ENCODE measurements at regions not wholly inside any gene's neighbourhood (a gene's known extent, or its start where the extent isn't known, plus 50 kb on each side); places are given as distances from the start of the nearest gene placed in this dataset.
"Not testable (repeated sequence)": the region's sequence is repeated elsewhere in the genome, so short reads cannot be mapped to it uniquely, and the experiment has no call there.

DNA sequence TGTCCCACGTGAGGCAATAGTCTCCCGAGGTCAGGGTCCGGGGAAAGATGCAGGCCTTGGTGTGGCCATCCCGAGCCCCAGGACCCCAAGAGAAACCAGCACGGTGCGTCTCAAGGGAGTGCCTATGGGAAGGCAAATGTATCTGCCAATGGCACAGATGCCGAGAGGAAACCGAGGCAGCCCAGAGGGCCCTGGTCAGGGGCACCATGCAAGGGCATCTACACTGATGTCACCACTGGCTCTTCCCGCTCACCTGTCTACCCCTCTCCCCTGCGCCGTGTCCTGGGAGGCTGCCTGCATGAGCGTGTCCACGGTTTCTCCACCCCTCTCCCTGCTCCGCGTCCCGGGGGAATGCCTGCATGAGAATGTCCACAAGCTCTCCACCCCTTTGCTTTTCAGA lies 1318.8 kb downstream of the TBC1D22A start:
- DNase-seq (ENCODE audit: low read depth in 2 of 2, low spot score in 1 of 2), result no peak

DNA sequence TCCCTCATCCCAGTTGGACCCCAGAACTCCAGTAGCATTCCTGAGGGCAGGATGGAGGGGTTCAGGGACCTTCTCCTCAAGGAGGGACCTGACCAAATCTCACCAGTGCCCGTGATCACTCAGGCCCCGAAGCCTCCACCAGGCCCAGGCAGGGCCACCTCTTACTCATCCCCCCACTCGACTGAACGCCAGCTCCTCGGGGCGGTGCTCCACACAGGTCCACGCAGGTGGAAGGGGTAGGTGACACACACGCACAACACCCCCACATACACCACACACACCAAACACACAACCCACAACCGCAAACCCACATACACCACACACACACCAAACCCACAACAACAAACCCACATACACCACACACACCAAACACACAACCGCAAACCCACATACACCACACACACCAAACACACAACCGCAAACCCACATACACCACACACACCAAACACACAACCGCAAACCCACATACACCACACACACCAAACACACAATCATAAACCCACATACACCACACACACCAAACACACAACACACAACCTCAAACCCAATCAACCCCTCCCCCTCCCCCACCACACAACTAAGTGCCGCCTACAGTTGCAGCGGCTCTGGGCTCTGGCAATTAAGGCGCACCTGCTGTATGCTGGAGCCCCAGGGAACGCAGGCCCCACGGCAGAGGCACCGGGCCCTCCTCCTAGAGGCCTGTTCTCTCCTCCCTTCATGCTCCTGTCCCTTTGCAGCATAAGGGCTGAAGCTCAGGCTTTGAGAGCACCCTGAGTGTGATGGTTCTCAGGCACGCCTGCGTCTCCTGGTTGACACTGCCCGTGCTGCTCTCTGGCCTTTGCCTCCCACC lies 1318.1 kb downstream of the TBC1D22A start:
- no peak for DNase-seq (ENCODE audit: low read depth in 2 of 2, low spot score in 1 of 2)

DNA sequence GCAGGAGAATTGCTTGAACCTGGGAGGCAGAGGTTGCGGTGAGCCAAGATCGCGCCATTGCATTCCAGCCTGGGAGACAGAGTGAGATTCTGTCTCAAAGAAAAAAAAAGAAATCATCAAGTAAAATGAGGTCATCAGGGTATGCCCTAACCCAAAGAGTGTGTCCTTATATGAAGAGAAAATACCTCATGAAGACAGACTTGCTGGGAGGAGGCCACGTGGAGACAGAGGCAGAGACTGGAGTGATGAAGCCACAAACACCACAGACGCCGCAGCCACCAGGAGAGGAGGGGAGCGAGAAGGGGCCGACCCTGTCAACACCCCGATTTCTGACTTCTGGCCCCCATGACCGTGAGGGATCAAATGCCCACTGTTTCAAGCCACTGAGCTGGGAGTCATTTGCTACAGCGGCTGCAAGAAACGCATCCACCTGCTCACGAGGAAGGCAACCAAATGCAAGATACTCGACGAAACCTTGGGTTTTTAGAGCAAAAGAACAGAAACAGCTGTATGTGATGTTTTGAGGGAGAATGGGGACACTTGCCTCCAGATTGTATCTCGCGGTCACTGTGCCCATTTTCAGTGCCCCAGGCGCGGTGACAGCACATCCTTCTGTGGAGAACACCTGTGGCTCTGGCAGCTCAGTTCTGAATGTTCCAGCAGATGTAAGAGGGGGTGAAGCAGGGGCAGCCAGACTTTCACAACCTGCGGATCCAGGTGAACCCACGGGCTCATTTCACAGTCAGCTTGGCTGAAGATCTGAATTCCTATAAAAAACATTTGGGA lies 1317.2 kb downstream of the TBC1D22A start:
- DNase-seq (ENCODE audit: low read depth in 2 of 2, low spot score in 1 of 2), result no peak

DNA sequence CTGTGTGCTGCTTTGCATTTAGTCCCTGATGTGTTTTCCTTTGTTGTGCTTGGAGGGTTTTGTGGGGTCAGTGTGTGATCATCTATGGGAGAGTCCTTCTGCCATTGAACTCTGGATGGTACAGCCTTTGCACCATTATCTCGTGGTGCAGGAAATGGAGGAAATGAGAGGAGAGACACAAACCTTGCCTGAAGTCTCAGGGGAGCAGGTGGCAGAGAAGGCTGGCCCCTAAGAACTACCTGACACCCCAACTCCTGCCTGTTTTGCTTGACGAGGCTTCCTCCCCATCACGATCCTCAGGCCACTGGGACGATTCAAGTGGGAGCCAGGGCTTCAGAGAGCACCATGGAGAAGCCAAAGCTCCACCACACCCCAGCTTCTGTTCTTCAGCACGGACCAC lies 1316.4 kb downstream of the TBC1D22A start:
- no peak for DNase-seq (ENCODE audit: low read depth in 2 of 2, low spot score in 1 of 2)

DNA sequence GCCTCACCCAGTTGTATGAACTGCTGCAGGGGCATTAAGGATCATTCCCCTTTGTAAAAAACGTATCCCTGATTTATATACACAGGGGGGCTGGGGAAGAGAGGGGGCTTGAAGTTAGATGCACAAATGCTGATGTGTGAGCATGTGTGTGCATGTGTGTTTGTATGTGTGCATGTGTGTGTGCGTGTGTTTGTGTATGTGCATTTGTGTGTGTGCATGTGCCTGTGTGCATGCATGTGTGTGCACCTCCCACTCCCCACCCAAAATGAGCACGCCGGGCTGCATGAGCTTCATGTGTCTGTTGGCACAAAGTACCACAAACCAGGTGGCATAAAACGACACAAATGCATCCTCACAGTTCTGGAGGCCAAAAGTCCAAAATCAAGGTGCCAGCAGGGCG lies 1315.2 kb downstream of the TBC1D22A start:
- no peak for DNase-seq (ENCODE audit: low read depth in 2 of 2, low spot score in 1 of 2)

DNA sequence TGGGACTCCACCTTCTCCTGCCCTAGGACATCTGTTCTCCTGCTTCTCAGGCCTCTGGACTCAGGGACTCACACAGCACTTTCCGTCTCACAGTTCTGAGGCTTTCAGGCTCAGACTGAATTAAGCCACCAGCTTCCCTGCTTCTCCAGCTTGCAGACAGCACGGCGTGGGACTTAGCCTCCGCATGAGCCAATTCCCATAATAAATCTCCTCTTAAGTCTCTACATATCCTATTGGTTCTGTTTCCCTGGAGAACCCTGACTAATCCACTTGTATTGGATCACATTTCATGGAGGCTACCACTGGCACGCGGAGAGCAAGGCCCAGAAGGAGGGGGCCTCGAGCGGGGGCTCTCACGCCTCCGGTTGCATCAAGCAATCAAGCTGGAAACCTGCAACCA lies 1313.6 kb downstream of the TBC1D22A start:
- no peak for DNase-seq (ENCODE audit: low read depth in 2 of 2, low spot score in 1 of 2)

DNA sequence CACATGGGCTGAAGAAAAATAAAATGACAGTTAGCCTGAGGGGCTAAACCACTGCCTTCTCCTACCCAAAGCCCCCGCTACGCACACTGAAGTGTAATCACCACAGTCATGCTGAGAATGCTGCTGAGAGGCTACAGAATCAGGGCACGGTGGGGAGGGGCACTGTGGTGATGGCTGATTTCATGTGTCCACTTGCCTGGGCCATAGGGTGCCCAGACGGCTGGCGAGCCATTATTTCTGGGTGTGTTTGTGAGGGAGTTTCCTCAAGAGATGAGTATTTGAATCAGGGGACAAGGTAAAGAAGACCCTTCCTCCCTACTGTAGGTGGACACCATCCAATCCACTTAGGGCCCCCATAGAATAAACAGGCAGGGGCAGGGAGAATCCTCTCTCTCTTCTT lies 1313.2 kb downstream of the TBC1D22A start:
- DNase-seq (ENCODE audit: low read depth in 2 of 2, low spot score in 1 of 2), result no peak

DNA sequence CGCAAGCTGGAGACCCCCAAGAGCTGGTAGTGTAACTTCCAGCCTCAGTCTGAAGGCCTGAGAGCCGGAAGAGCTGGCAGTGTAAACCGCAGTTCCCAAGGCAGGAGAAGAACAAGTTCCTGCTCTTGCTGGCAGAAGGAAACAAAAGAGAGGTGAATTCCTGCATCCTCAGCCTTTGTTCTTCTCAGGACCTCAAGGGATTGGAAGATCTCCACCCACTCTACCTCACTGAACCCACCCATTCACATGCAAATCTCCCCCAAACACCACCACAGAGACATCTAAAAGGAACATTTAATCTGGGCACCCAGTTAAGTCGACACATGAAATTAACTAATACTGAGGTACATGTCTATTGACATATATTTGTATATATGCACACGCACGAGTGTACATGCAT lies 1310.3 kb downstream of the TBC1D22A start:
- no peak for DNase-seq (ENCODE audit: low read depth in 2 of 2, low spot score in 1 of 2)

DNA sequence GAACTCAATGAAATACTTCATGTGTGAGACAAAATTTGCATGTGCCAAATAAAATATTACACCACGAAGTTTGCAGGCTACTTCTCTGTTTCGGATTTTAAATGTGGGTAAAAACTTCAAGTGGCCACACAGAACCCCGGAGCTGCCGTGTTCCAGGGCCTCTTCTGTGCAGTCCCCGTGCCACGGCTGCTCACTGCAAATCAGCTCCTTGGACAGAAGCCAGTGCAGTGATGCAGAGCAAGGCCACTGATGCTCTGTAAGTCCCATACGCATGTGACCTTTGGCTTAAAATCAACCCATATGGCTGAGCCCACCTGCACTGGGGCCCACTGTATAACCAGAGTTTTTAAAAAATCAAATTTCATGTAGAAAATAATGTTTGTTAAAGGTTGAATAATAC lies 1309.4 kb downstream of the TBC1D22A start:
- no peak for DNase-seq (ENCODE audit: low read depth in 2 of 2, low spot score in 1 of 2)

DNA sequence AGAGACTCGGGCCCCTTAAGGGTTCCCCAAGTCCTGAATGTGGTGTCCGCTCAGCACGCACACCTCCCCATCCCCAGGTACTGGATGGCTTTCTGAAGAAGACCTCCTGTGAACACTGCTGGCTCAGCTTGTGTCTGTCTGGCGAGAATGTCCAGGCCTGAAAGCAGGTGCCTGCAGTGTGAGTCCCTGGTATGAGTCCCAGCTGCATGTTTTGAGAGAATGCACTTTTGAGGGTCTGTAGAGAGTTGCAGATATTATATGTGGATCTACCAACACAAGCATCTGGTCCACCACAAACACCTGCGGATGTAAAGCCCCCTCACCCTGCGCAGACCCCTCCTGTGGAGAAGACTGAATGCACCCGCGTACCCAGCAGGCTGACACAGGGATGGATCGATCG lies 1308.9 kb downstream of the TBC1D22A start:
- DNase-seq (ENCODE audit: low read depth in 2 of 2, low spot score in 1 of 2), result no peak

DNA sequence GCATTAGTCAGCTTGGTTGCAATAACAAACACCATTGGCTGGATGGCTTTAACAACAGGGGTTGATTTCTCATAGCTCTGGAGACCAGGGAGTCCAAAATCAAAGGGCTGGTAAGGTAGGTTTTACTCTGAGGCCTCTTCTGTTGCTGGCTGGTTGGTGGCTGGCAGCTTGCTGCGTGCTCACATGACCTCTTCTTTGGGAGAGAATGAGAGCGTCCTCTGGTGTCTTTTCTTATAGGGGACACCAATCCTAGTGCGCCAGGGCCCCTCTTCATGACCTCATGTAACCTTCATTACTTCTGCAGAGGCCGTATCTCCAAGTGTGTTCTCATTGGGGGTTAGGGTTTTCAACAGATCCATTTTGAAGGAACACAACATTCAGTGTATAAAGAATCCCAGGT lies 1308.3 kb downstream of the TBC1D22A start:
- no peak for DNase-seq (ENCODE audit: low read depth in 2 of 2, low spot score in 1 of 2)

DNA sequence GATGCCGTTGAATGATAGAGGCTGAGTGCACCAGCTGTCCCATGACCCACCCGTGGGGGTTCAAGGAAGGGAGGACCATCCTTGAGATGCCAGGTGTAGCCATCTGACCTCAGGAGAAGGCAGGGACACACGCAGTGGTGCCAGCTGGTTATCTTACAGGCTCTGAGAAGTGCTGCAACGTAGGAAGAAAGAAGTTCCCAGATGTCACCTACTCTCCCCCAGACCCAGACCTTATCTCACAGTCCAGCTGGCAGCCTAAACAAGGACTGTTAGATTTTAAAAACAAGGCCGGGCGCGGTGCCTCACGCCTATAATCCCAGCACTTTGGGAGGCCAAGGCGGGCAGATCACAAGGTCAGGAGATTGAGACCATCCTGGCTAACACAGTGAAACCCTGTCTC lies 1307.6 kb downstream of the TBC1D22A start:
- no peak for DNase-seq (ENCODE audit: low read depth in 2 of 2, low spot score in 1 of 2)

DNA sequence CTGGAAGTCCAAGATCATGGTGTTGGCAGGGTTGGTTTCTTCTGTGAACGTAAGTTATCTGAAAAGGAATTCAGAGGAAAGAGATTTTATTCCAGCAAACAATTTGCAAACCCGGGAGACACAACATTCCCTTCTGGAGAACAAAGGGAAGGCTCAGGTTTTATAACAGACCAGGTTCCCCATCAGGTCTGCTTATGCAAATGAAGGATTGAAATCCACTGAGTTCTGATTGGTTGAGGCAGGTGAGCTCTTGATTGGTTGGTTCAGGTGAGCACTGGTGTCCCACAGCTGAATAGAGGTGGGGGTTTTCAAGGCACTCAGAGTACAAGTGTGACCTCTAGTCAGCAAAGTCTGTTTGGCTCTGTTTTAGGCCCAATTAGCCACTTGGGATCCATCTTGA lies 1306.8 kb downstream of the TBC1D22A start:
- DNase-seq (ENCODE audit: low read depth in 2 of 2, low spot score in 1 of 2), result no peak

DNA sequence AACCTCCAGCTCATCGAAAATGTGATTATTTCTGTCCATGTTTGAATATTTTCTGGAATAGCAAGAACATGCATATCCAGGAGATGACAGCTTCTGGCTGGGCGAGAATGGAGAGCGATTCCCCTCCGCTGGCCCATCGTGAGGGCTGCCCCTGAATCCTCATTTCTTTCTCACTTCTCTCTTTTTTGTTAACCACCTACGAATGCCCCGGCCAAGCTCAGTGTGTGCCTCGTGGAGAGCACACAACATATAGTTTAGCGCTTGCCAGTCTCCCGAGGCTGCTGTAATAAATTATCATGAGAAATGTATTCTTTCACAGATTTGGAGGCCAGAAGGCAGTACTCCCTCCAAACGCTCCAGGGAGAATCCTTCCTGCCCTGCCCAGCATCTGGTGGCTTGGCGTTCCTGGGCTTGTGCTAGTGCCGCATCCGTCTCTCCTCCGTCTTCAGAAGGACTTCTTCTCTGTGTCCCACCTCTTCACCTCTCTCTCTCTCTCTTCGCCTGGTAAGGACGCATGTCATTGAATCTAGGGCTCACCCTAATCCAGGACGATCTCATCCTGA lies 1306.0 kb downstream of the TBC1D22A start:
- no peak for DNase-seq (ENCODE audit: low read depth in 2 of 2, low spot score in 1 of 2)

DNA sequence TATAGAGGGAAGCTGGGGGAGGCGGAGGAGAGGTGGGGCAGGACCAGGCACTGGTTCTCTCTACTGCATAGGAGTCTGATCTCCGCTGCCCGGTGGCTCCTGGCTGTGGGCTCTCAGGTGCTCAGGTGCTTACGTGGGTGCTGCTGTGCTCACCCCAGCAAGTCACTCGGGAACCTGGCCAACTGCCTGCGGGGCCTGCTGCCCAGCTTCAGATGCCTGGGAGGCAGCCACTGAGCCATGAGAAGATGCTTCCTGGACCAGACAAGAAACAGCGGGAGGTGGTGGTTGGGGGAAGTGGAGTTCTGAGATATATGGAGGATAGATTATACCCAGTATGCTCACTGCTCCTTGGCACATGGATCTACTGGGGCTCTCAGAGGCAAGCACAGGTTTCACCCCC lies 1303.4 kb downstream of the TBC1D22A start:
- no peak for DNase-seq (ENCODE audit: low read depth in 2 of 2, low spot score in 1 of 2)

DNA sequence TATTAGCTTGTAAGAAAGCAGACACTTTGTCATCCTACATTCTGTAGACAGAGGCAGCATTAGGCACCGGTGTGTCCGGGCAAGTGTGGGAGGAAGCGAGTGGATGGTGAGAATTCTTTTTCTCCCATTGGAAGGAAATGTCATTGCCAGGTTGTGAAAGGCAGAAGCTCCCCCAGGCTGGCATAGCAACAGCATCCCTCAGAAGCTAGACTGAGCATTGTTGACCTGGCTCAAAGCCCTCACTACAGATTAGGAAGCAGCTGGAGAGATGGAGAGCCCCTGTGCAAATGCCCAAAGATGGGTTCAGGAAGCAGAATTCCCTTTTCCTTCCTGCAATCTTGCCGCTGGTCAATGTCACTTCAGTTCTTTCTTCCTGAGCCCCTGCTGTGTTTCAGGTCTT lies 1299.3 kb downstream of the TBC1D22A start:
- no peak for DNase-seq (ENCODE audit: low read depth in 2 of 2, low spot score in 1 of 2)

DNA sequence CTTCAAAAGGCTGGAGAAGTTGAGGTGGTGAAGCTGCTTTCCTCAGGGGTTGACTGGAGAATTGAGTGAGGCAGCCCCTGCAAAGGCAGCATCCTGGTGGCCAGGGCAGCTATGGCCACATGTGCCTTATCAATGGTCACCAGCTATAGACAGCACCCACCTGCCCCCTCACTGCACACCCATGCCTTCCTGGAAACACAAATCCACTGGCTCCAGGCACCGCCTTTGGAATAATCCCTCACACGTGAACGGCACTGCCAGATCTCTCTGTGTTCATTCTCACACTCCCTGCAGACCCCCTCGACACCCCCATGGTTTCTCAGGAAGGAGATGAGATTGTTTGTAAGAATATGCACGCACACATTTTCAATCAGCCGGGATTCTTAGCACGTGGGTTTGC lies 1297.8 kb downstream of the TBC1D22A start:
- DNase-seq (ENCODE audit: low read depth in 2 of 2, low spot score in 1 of 2), result no peak

DNA sequence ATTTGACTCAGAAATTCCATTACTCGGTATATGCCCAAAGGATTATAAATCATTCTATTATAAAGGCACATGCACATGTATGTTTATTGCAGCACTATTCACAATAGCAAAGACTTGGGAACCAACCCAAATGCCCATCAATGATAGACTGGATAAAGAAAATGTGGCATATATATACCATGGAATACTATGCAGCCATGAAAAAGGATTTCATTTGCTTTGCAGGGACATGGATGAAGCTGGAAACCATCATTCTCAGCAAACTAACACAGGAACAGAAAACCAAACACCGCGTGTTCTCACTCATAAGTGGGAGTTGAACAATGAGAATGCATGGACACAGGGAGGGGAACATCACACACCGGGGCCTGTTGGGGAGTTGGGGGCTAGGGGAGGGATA lies 1297.1 kb downstream of the TBC1D22A start:
- DNase-seq (ENCODE audit: low read depth in 2 of 2, low spot score in 1 of 2), result not testable (repeated sequence)

DNA sequence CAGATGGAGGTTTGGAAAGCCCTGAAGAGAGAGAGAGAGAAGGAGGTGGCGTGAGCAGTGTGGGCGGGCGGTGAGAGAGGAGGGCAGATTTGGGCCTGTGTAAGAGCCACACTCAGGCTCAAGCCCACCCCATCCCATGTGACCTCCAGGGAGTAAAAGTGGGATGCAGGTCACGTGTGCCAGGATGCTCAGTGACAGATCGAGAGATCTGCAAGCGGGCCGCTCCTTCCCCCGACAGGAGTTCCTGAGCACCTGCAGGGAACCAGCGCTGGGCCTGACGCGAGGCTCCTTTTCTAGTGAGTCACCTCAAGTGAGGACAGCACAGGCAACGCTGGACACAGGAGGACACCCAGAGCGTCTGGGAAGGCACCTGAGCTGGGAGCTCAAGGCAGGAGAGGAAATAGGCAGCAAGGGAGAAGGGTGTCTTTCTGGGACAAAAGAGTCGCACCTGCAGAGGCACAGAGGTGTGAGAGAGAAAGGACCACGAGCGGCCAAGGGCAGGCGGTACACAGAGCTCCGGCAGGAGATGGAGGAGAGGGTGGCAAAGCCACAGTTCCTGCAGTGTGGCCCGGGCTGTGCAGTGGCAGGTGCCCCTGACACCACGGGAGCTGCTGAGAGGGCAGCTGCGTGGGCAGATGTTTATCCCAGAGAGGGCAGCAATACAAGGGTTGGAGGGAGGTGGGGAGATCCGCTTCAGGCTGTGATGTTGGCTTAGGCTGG lies 1294.8 kb downstream of the TBC1D22A start:
- no peak for DNase-seq (ENCODE audit: low read depth in 2 of 2, low spot score in 1 of 2)

DNA sequence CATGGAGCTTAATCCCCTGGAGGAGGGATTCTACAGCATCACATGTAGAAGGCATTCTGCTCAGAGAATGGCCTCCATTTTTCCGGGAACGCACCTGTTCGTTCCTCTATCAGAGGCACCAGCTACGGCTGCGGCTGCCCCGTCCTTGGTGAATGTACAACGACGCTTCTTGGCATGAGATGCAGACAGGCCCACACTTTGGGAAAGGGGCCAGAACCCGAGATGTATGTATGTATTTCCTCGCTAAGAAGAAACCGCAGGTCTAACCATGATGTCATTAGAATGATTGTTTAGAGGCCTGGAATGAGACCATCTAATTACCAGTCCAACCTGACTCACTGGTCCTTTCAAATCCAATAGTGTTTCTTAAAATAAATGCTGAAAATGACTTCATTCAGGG lies 1293.4 kb downstream of the TBC1D22A start:
- no peak for DNase-seq (ENCODE audit: low read depth in 2 of 2, low spot score in 1 of 2)

DNA sequence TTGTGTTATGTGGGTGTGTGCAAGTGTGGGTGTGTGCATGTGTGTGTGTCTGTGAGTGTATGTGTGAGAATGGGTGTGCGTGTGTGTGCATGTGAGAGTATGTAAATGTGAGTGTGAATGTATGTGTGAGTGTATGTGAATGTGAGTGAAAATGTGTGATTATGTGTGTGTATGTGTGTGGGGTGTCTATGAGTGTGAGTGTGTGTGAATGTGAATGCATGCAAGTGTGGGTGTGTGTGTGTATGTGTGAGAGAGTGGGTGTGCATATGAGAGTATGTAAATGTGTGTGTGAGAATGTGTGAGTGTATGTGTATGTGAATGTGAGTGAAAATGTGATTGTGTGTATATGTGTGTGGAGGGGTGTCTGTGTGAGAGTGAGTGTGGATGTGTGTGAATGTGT lies 1292.7 kb downstream of the TBC1D22A start:
- DNase-seq (ENCODE audit: low read depth in 2 of 2, low spot score in 1 of 2), result no peak

DNA sequence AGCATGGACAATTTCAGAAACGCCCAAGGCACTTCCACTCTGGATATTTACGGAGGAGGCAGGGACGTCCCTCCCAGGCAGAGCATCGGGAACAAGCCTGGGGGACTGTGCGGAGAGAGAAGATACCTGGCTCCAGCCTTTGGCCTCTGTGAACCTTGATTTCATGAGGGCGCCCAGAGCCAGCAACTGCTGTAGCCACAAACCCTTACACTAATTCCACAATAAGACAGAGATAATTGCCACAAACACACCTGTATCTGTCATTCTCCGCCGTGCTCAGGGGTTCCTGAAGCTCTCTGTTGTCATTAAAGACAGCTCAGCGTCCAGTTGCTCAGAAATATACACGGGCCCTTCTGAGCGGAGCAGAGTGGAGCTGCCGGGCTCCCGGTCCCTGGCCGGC lies 1292.1 kb downstream of the TBC1D22A start:
- DNase-seq (ENCODE audit: low read depth in 2 of 2, low spot score in 1 of 2), result no peak

Measured in stimulated activated CD8-positive, alpha-beta memory T cell treated with anti-CD3 and anti-CD28 coated beads, Interleukin-4, amount 100 ng/mL, for 4 hours (primary cell).